Endothelial cell of umbilical vein (primary cell): ENCODE measurements at regions not wholly inside any gene's neighbourhood (a gene's known extent, or its start where the extent isn't known, plus 50 kb on each side); places are given as distances from the start of the nearest gene placed in this dataset.

ENCODE experiments used
- MAX ChIP-seq: IDR thresholded peaks from 2 replicates; pipeline ENCODE4 v1.6.1; 2011; ENCODE audit not compliant: insufficient read depth, insufficient read length
- MYC ChIP-seq: IDR thresholded peaks from one replicate; pipeline ENCODE4 v1.6.1; 2011; ENCODE audit warnings: mild to moderate bottlenecking, low read depth, low read length
- POLR2A ChIP-seq: IDR thresholded peaks from 2 replicates; pipeline ENCODE4 v1.6.1; 2012; ENCODE audit warnings: low read depth, mild to moderate bottlenecking, control low read depth, low read length
- TF ChIP-seq, protein P1 (sequence below), 2 donors: IDR thresholded peaks; 1 replicate in 1 of 2; 2 replicates in 1 of 2; pipeline ENCODE4 v1.5.1; 2011; ENCODE audit warnings: low read length in 2 of 2, mild to moderate bottlenecking in 2 of 2, moderate library complexity in 2 of 2, control low read depth in 1 of 2, inconsistent platforms in 1 of 2, low read depth in 1 of 2; ENCODE audit not compliant: insufficient read depth in 1 of 2; ENCODE audit errors: extremely low read depth in 1 of 2

GRCh38 chr5:54741711-54742110 is 224.2 kb downstream of the SNX18 start:
- TF ChIP-seq, protein P1, sequence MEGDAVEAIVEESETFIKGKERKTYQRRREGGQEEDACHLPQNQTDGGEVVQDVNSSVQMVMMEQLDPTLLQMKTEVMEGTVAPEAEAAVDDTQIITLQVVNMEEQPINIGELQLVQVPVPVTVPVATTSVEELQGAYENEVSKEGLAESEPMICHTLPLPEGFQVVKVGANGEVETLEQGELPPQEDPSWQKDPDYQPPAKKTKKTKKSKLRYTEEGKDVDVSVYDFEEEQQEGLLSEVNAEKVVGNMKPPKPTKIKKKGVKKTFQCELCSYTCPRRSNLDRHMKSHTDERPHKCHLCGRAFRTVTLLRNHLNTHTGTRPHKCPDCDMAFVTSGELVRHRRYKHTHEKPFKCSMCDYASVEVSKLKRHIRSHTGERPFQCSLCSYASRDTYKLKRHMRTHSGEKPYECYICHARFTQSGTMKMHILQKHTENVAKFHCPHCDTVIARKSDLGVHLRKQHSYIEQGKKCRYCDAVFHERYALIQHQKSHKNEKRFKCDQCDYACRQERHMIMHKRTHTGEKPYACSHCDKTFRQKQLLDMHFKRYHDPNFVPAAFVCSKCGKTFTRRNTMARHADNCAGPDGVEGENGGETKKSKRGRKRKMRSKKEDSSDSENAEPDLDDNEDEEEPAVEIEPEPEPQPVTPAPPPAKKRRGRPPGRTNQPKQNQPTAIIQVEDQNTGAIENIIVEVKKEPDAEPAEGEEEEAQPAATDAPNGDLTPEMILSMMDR (IDR thresholded peaks at IDR 0.05; ENCODE audit: extremely low read depth in 1 of 2, insufficient read depth in 1 of 2, low read depth in 1 of 2, low read length in 2 of 2) = no peak
- no peak for TF ChIP-seq POLR2A
- no peak for TF ChIP-seq MYC
- no peak for TF ChIP-seq MAX
